ENCODE measurements at regions not wholly inside any gene's neighbourhood (a gene's known extent, or its start where the extent isn't known, plus 50 kb on each side); places are given as distances from the start of the nearest gene placed in this dataset.
A peak's percentile ranks its signal among the peaks of the same experiment; 100 is the strongest.

DNA sequence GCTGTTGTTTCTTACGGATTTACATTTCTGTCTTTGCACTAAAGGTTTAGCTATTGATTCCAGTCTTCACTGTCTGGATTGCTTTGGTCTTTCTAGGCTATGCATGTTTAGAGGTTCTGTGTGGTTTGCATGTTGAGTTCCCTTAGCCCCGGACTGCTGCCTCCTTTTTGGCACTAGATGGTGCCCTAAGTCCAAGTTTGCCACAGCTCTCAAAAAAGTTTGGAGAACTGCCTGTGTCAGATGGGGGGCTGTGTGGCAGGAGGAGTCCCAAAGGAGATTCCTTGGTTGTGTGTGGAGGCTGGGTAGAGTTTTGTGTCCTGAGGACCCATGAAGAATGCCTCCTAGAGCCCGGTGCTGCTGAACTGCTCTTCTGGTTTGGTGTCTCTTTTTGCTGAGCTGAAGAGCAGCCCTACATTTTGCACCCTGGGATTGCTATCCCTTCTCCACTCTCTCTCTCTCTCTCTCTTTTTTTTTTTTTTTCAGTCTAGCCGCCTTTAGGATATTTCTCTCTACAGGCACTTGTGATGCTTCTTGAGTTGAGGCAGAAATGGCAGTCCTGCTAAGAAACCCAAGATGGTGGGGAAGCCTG, 74.4 kb downstream of the PTGS2 start:
- no peak overlapping the region for H3K4me2 ChIP-seq (ENCODE audit: control insufficient read depth, insufficient read depth)
- WGBS (ENCODE audit: insufficient coverage, insufficient replicate concordance, low lambda C conversion rate, missing lambda C conversion rate), result 2% methylated on average over 3 of the region's 4 CpGs
- ATAC-seq (peak; percentile 89), DNase-seq (ENCODE audit: low read depth, low spot score) (no peak), FAIRE-seq (peak; percentile 65)
- H4K20me1 ChIP-seq (ENCODE audit: control insufficient read depth, insufficient read depth), result no peaks in the 10 kb centered on the region
- ChIA-PET POLR2A (no interaction called here), CTCF (interaction anchor here (0.6 to 3.1 kb wide), 17 partner anchors 9 to 390 kb away, joined by 3 to 17 read pairs (median 4); no protein-coding TSS in a partner anchor), SMC1A (ENCODE audit: uncharacterized antibody, unreplicated experiment) (interaction anchor here (0.6 to 3.5 kb wide), 13 partner anchors 9 to 382 kb away, joined by 3 to 25 read pairs (median 4); no protein-coding TSS in a partner anchor), RAD21 (ENCODE audit: unreplicated experiment) (interaction anchor here (0.6 to 3.1 kb wide), 6 partner anchors 9 to 381 kb away, joined by 3 to 14 read pairs (median 4); no protein-coding TSS in a partner anchor)
- no peak overlapping the region for H2AFZ ChIP-seq (ENCODE audit: control insufficient read depth, low read depth, low read length)
- BruUV-seq (replicated peaks), result no TSS peak
- in situ Hi-C loops (cut with MboI), result loop anchor here (5.0 kb wide), 1 partner anchor 381 kb away; no protein-coding TSS in a partner anchor
- no peak overlapping the region for H3K4me3 ChIP-seq
- no peaks in the 10 kb centered on the region for H3K79me2 ChIP-seq (ENCODE audit: control insufficient read depth, insufficient read depth, low read length)
- no peak overlapping the region for H3K9ac ChIP-seq (ENCODE audit: control insufficient read depth, insufficient read depth, low read length)
- no peak overlapping the region for H3K27ac ChIP-seq (ENCODE audit: control insufficient read depth, insufficient read depth)
- H3K27me3 ChIP-seq (replicated peaks in 1 of 2; ENCODE audit: control insufficient read depth in 2 of 2, insufficient read depth in 2 of 2, low read length in 1 of 2), result no peaks in the 10 kb centered on the region; a peak in 1 of 4 replicates
- no peaks in the 10 kb centered on the region for H3K4me1 ChIP-seq (ENCODE audit: control insufficient read depth, insufficient read depth, low read length)
- intact Hi-C loops (cut with micrococcal nuclease; ENCODE audit: unreplicated experiment), result loop anchor here (1.0 to 10.0 kb wide), 5 partner anchors 124 to 380 kb away; no protein-coding TSS in a partner anchor
- TF ChIP-seq LARP7 (IDR thresholded peaks at IDR 0.05) (no peak), YY1 (IDR thresholded peaks at IDR 0.05; ENCODE audit: low read depth, low read length) (0 out of 2 replicates have a peak, but pooled peaks have one; percentile 25), ATF7 (IDR thresholded peaks at IDR 0.05; ENCODE audit: low read depth) (no peak), ETV6 (conservative IDR thresholded peaks at IDR 0.05 in 1 of 2, IDR thresholded peaks at IDR 0.05 in 1 of 2; ENCODE audit: borderline replicate concordance in 1 of 2, low read depth in 1 of 2) (no peak), SMC3 (IDR thresholded peaks at IDR 0.05; ENCODE audit: borderline replicate concordance, low read length) (peak; percentile 89), JUNB (IDR thresholded peaks at IDR 0.05) (no peak), RAD21 (IDR thresholded peaks at IDR 0.05; ENCODE audit: insufficient read depth, low read depth, low read length) (peak; percentile 92)
- TF ChIP-seq, protein P1, sequence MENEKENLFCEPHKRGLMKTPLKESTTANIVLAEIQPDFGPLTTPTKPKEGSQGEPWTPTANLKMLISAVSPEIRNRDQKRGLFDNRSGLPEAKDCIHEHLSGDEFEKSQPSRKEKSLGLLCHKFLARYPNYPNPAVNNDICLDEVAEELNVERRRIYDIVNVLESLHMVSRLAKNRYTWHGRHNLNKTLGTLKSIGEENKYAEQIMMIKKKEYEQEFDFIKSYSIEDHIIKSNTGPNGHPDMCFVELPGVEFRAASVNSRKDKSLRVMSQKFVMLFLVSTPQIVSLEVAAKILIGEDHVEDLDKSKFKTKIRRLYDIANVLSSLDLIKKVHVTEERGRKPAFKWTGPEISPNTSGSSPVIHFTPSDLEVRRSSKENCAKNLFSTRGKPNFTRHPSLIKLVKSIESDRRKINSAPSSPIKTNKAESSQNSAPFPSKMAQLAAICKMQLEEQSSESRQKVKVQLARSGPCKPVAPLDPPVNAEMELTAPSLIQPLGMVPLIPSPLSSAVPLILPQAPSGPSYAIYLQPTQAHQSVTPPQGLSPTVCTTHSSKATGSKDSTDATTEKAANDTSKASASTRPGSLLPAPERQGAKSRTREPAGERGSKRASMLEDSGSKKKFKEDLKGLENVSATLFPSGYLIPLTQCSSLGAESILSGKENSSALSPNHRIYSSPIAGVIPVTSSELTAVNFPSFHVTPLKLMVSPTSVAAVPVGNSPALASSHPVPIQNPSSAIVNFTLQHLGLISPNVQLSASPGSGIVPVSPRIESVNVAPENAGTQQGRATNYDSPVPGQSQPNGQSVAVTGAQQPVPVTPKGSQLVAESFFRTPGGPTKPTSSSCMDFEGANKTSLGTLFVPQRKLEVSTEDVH (IDR thresholded peaks at IDR 0.05; ENCODE audit: low read depth, partially characterized antibody), result no peak
- TF ChIP-seq, protein P2, sequence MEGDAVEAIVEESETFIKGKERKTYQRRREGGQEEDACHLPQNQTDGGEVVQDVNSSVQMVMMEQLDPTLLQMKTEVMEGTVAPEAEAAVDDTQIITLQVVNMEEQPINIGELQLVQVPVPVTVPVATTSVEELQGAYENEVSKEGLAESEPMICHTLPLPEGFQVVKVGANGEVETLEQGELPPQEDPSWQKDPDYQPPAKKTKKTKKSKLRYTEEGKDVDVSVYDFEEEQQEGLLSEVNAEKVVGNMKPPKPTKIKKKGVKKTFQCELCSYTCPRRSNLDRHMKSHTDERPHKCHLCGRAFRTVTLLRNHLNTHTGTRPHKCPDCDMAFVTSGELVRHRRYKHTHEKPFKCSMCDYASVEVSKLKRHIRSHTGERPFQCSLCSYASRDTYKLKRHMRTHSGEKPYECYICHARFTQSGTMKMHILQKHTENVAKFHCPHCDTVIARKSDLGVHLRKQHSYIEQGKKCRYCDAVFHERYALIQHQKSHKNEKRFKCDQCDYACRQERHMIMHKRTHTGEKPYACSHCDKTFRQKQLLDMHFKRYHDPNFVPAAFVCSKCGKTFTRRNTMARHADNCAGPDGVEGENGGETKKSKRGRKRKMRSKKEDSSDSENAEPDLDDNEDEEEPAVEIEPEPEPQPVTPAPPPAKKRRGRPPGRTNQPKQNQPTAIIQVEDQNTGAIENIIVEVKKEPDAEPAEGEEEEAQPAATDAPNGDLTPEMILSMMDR (IDR thresholded peaks at IDR 0.05 in 2 of 3, conservative IDR thresholded peaks at IDR 0.05 in 1 of 3; ENCODE audit: control insufficient read depth in 2 of 3, extremely low read depth in 1 of 3, insufficient read depth in 1 of 3, low read depth in 3 of 3, low read length in 3 of 3), result peak; percentile 66 to 83 (median 70)
- no peaks in the 10 kb centered on the region for H3K36me3 ChIP-seq (ENCODE audit: control insufficient read depth in 2 of 2, insufficient read depth in 2 of 2, low read length in 1 of 2)
- no peaks in the 10 kb centered on the region for H3K9me3 ChIP-seq (replicated peaks; ENCODE audit: control insufficient read depth, insufficient read depth, low read length)
